ENCODE measurements at regions not wholly inside any gene's neighbourhood (a gene's known extent, or its start where the extent isn't known, plus 50 kb on each side); places are given as distances from the start of the nearest gene placed in this dataset.

GRCh38 chr2:65514555-65515195 is 82.3 kb upstream of the SPRED2 start (continued):
- TF ChIP-seq, protein P1, sequence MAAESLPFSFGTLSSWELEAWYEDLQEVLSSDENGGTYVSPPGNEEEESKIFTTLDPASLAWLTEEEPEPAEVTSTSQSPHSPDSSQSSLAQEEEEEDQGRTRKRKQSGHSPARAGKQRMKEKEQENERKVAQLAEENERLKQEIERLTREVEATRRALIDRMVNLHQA (CRISPR knock-in tag; IDR thresholded peaks at IDR 0.05) = no peak
- TF ChIP-seq, protein P2, sequence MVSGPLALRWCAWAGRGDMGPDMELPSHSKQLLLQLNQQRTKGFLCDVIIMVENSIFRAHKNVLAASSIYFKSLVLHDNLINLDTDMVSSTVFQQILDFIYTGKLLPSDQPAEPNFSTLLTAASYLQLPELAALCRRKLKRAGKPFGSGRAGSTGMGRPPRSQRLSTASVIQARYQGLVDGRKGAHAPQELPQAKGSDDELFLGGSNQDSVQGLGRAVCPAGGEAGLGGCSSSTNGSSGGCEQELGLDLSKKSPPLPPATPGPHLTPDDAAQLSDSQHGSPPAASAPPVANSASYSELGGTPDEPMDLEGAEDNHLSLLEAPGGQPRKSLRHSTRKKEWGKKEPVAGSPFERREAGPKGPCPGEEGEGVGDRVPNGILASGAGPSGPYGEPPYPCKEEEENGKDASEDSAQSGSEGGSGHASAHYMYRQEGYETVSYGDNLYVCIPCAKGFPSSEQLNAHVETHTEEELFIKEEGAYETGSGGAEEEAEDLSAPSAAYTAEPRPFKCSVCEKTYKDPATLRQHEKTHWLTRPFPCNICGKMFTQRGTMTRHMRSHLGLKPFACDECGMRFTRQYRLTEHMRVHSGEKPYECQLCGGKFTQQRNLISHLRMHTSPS (CRISPR knock-in tag; IDR thresholded peaks at IDR 0.05; ENCODE audit: low read depth) = no peak
- no peak for TF ChIP-seq ZNF296 (CRISPR knock-in tag; conservative IDR thresholded peaks at IDR 0.05)
- TF ChIP-seq ERF (CRISPR knock-in tag; IDR thresholded peaks at IDR 0.05) = no peak
- no peak for TF ChIP-seq FOXO4 (CRISPR knock-in tag; conservative IDR thresholded peaks at IDR 0.05)
- TF ChIP-seq, protein P3, sequence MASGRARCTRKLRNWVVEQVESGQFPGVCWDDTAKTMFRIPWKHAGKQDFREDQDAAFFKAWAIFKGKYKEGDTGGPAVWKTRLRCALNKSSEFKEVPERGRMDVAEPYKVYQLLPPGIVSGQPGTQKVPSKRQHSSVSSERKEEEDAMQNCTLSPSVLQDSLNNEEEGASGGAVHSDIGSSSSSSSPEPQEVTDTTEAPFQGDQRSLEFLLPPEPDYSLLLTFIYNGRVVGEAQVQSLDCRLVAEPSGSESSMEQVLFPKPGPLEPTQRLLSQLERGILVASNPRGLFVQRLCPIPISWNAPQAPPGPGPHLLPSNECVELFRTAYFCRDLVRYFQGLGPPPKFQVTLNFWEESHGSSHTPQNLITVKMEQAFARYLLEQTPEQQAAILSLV (CRISPR knock-in tag; IDR thresholded peaks at IDR 0.05; ENCODE audit: borderline replicate concordance) = no peak
- TF ChIP-seq PREB (CRISPR knock-in tag; IDR thresholded peaks at IDR 0.05) = no peak
- TF ChIP-seq, protein P4, sequence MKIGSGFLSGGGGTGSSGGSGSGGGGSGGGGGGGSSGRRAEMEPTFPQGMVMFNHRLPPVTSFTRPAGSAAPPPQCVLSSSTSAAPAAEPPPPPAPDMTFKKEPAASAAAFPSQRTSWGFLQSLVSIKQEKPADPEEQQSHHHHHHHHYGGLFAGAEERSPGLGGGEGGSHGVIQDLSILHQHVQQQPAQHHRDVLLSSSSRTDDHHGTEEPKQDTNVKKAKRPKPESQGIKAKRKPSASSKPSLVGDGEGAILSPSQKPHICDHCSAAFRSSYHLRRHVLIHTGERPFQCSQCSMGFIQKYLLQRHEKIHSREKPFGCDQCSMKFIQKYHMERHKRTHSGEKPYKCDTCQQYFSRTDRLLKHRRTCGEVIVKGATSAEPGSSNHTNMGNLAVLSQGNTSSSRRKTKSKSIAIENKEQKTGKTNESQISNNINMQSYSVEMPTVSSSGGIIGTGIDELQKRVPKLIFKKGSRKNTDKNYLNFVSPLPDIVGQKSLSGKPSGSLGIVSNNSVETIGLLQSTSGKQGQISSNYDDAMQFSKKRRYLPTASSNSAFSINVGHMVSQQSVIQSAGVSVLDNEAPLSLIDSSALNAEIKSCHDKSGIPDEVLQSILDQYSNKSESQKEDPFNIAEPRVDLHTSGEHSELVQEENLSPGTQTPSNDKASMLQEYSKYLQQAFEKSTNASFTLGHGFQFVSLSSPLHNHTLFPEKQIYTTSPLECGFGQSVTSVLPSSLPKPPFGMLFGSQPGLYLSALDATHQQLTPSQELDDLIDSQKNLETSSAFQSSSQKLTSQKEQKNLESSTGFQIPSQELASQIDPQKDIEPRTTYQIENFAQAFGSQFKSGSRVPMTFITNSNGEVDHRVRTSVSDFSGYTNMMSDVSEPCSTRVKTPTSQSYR (CRISPR knock-in tag; IDR thresholded peaks at IDR 0.05; ENCODE audit: borderline replicate concordance) = no peak
- TF ChIP-seq ZNF563 (CRISPR knock-in tag; IDR thresholded peaks at IDR 0.05) = no peak
- TF ChIP-seq ZNF839 (CRISPR knock-in tag; IDR thresholded peaks at IDR 0.05; ENCODE audit: borderline replicate concordance) = no peak
